ENCODE measurements at regions not wholly inside any gene's neighbourhood (a gene's known extent, or its start where the extent isn't known, plus 50 kb on each side); places are given as distances from the start of the nearest gene placed in this dataset.
"Not testable (repeated sequence)": the region's sequence is repeated elsewhere in the genome, so short reads cannot be mapped to it uniquely, and the experiment has no call there.

- Histone ChIP-seq H3K9me3 (no peaks in the 10 kb centered on the region), H3K4me3 (no peak overlapping the region), H3K36me3 (no peaks in the 10 kb centered on the region), H3K4me1 (no peaks in the 10 kb centered on the region), H3K27me3 (no peaks in the 10 kb centered on the region), H3K27ac (no peak overlapping the region)
- DNase-seq (no peak), ATAC-seq (ENCODE audit: low FRiP score in 2 of 2) (no peak)
- WGBS, 2 donors = 46 to 55% methylated on average over 3 of the region's 3 CpGs
- TF ChIP-seq CTCF (IDR thresholded peaks at IDR 0.05) (no peak), EP300 (IDR thresholded peaks at IDR 0.05) (no peak), POLR2A (IDR thresholded peaks at IDR 0.05) (no peak), POLR2AphosphoS5 (IDR thresholded peaks at IDR 0.05) (no peak)
Measured at GRCh38 chr6:4478098-4478497, 298.1 kb upstream of the CDYL start.

- no peak for TF ChIP-seq CTCF (IDR thresholded peaks at IDR 0.05)
- TF ChIP-seq EP300 (IDR thresholded peaks at IDR 0.05) = no peak
- TF ChIP-seq POLR2A (IDR thresholded peaks at IDR 0.05) = no peak
- no peak for TF ChIP-seq POLR2AphosphoS5 (IDR thresholded peaks at IDR 0.05)
- DNase-seq (no peak), ATAC-seq (ENCODE audit: low FRiP score in 2 of 2) (no peak)
- Histone ChIP-seq H3K36me3 (no peaks in the 10 kb centered on the region), H3K9me3 (peaks cover 0 to 22% (median 11%) of the 10 kb centered on the region in 4 donors), H3K27ac (no peak overlapping the region), H3K4me3 (no peak overlapping the region), H3K4me1 (no peaks in the 10 kb centered on the region), H3K27me3 (no peaks in the 10 kb centered on the region)
- WGBS, 2 donors = 91 to 96% methylated on average over 4 of the region's 4 CpGs
Measured at GRCh38 chr6:4474810-4475209, 301.4 kb upstream of the CDYL start.

GRCh38 chr6:4472969-4473642, 303.1 kb upstream of the CDYL start:
- Histone ChIP-seq H3K36me3 (no peaks in the 10 kb centered on the region), H3K4me3 (no peak overlapping the region), H3K4me1 (no peaks in the 10 kb centered on the region), H3K27ac (no peak overlapping the region), H3K27me3 (no peaks in the 10 kb centered on the region), H3K9me3 (peaks cover 0 to 22% (median 11%) of the 10 kb centered on the region in 4 donors)
- 53 to 58% methylated on average over 6 of the region's 6 CpGs for WGBS, 2 donors
- ATAC-seq (ENCODE audit: low FRiP score in 2 of 2) (no peak), DNase-seq (no peak)
- TF ChIP-seq CTCF (IDR thresholded peaks at IDR 0.05) = no peak
- no peak for TF ChIP-seq POLR2A (IDR thresholded peaks at IDR 0.05)
- no peak for TF ChIP-seq POLR2AphosphoS5 (IDR thresholded peaks at IDR 0.05)
- no peak for TF ChIP-seq EP300 (IDR thresholded peaks at IDR 0.05)

- Histone ChIP-seq H3K36me3 (no peaks in the 10 kb centered on the region), H3K4me1 (no peaks in the 10 kb centered on the region), H3K27ac (no peak overlapping the region), H3K27me3 (no peaks in the 10 kb centered on the region), H3K4me3 (no peak overlapping the region), H3K9me3 (peaks cover 0 to 22% (median 11%) of the 10 kb centered on the region in 4 donors)
- DNase-seq (no peak), ATAC-seq (ENCODE audit: low FRiP score in 2 of 2) (no peak)
- no peak for TF ChIP-seq EP300 (IDR thresholded peaks at IDR 0.05)
- TF ChIP-seq POLR2AphosphoS5 (IDR thresholded peaks at IDR 0.05) = no peak
- no peak for TF ChIP-seq CTCF (IDR thresholded peaks at IDR 0.05)
- TF ChIP-seq POLR2A (IDR thresholded peaks at IDR 0.05) = no peak
- 87 to 100% methylated on average over 2 to 3 of the region's 3 CpGs for WGBS, 2 donors
Measured at GRCh38 chr6:4472222-4472621, 304.0 kb upstream of the CDYL start.

GRCh38 chr6:4471515-4471914, 304.7 kb upstream of the CDYL start:
- H3K27ac ChIP-seq; H3K36me3 ChIP-seq; H3K4me1 ChIP-seq; H3K27me3 ChIP-seq; ATAC-seq (ENCODE audit: low FRiP score in 2 of 2); H3K4me3 ChIP-seq; DNase-seq: not testable (repeated sequence)
- 92 to 95% methylated on average over 4 of the region's 4 CpGs for WGBS, 2 donors
- peaks cover 0 to 22% (median 11%) of the 10 kb centered on the region in 4 donors for H3K9me3 ChIP-seq
